Kidney capillary endothelial cell (primary cell): ENCODE measurements at regions not wholly inside any gene's neighbourhood (a gene's known extent, or its start where the extent isn't known, plus 50 kb on each side); places are given as distances from the start of the nearest gene placed in this dataset.
A peak's percentile ranks its signal among the peaks of the same experiment; 100 is the strongest.

Source experiments
- DNase-seq: peaks from one replicate; pipeline ENCODE4 v3.0.0-alpha.2; 2018; ENCODE audit warnings: low spot score

GRCh38 chr11:97290464-97291041 is 900.7 kb downstream of the JRKL start:
- DNase-seq: no peak

GRCh38 chr11:97296301-97296700 is 906.5 kb downstream of the JRKL start:
- no peak for DNase-seq

- no peak for DNase-seq
These were observed 919.5 kb downstream of the JRKL start for GRCh38 chr11:97309291-97309690.

- no peak for DNase-seq
These were observed 935.9 kb downstream of the JRKL start for GRCh38 chr11:97325693-97326092.

GRCh38 chr11:97332271-97332670 is 942.5 kb downstream of the JRKL start:
- no peak for DNase-seq

GRCh38 chr11:97336064-97336463 is 946.3 kb downstream of the JRKL start:
- DNase-seq: no peak

GRCh38 chr11:97345032-97345431 is 955.2 kb downstream of the JRKL start:
- DNase-seq: no peak

GRCh38 chr11:97349201-97349600 is 959.4 kb downstream of the JRKL start:
- DNase-seq: no peak

- DNase-seq: no peak
These were observed 962.1 kb downstream of the JRKL start for GRCh38 chr11:97351939-97352338.

GRCh38 chr11:97354026-97354425 is 964.2 kb downstream of the JRKL start:
- DNase-seq: no peak

GRCh38 chr11:97354576-97354975 is 964.8 kb downstream of the JRKL start:
- DNase-seq: no peak

GRCh38 chr11:97355230-97355629 is 965.4 kb downstream of the JRKL start:
- no peak for DNase-seq

- DNase-seq: no peak
These were observed 966.3 kb downstream of the JRKL start for GRCh38 chr11:97356144-97356543.

- no peak for DNase-seq
These were observed 969.2 kb downstream of the JRKL start for GRCh38 chr11:97359016-97359415.

GRCh38 chr11:97361812-97362378 is 972.1 kb downstream of the JRKL start:
- DNase-seq: peak; percentile 80

- DNase-seq: no peak
These were observed 973.5 kb downstream of the JRKL start for GRCh38 chr11:97363331-97363730.

GRCh38 chr11:97364047-97364446 is 974.2 kb downstream of the JRKL start:
- peak; percentile 84 for DNase-seq

GRCh38 chr11:97367406-97368083 is 977.7 kb downstream of the JRKL start:
- DNase-seq: no peak

- no peak for DNase-seq
These were observed 999.5 kb downstream of the JRKL start for GRCh38 chr11:97389270-97389669.

GRCh38 chr11:97398246-97398645 is 1008.4 kb downstream of the JRKL start:
- DNase-seq: no peak

- no peak for DNase-seq
These were observed 1019.3 kb downstream of the JRKL start for GRCh38 chr11:97409141-97409540.

- DNase-seq: no peak
These were observed 1025.0 kb downstream of the JRKL start for GRCh38 chr11:97414801-97415200.

GRCh38 chr11:97419729-97420128 is 1029.9 kb downstream of the JRKL start:
- no peak for DNase-seq
